GM23248 (cell line): ENCODE measurements at regions not wholly inside any gene's neighbourhood (a gene's known extent, or its start where the extent isn't known, plus 50 kb on each side); places are given as distances from the start of the nearest gene placed in this dataset.

Source experiments
- DNase-seq: peaks from one replicate; pipeline ENCODE4 v3.0.0-alpha.2; 2015
- H2AFZ ChIP-seq: fragments of 200-600 bp; sonication (generic); 2 replicates; pipeline ENCODE4 v1.6.1; 2016; ENCODE audit warnings: antibody characterized with exemption
- H3F3A ChIP-seq: fragments of 200-600 bp; sonication (generic); 2 replicates; pipeline ENCODE4 v1.6.1; 2016; ENCODE audit warnings: mild to moderate bottlenecking, antibody characterized with exemption, mixed run types; ENCODE audit not compliant: insufficient read depth
- H3K27ac ChIP-seq: fragments of 200-600 bp; sonication (generic); 2 replicates; pipeline ENCODE4 v1.5.1; 2016; ENCODE audit warnings: mild to moderate bottlenecking
- H3K27me3 ChIP-seq: fragments of 200-600 bp; sonication (generic); replicated peaks from 2 replicates; pipeline ENCODE4 v1.6.1; 2016; ENCODE audit warnings: mild to moderate bottlenecking; ENCODE audit not compliant: insufficient read depth
- H3K36me3 ChIP-seq: fragments of 200-600 bp; sonication (generic); 2 replicates; pipeline ENCODE4 v1.6.1; 2016; ENCODE audit warnings: low read depth, mild to moderate bottlenecking
- H3K4me1 ChIP-seq: fragments of 200-600 bp; sonication (generic); 2 replicates; pipeline ENCODE4 v1.6.1; 2016; ENCODE audit warnings: mild to moderate bottlenecking; ENCODE audit not compliant: insufficient read depth
- H3K4me2 ChIP-seq: fragments of 200-600 bp; sonication (generic); one replicate; pipeline ENCODE4 v1.6.1; 2016; ENCODE audit warnings: mild to moderate bottlenecking; ENCODE audit not compliant: unreplicated experiment
- H3K4me3 ChIP-seq: fragments of 200-600 bp; sonication (generic); 2 replicates; pipeline ENCODE4 v1.5.1; 2016; ENCODE audit warnings: mild to moderate bottlenecking
- H3K79me2 ChIP-seq: fragments of 200-600 bp; sonication (generic); 2 replicates; pipeline ENCODE4 v1.6.1; 2016; ENCODE audit warnings: mild to moderate bottlenecking; ENCODE audit not compliant: insufficient read depth
- H3K9ac ChIP-seq: fragments of 200-600 bp; sonication (generic); 2 replicates; pipeline ENCODE4 v1.6.1; 2016; ENCODE audit warnings: mild to moderate bottlenecking
- H3K9me2 ChIP-seq: fragments of 200-600 bp; sonication (generic); 2 replicates; pipeline ENCODE4 v1.6.1; 2016; ENCODE audit warnings: mixed run types, mild to moderate bottlenecking, moderate library complexity; ENCODE audit not compliant: insufficient read depth
- H3K9me3 ChIP-seq: fragments of 200-600 bp; sonication (generic); one replicate; pipeline ENCODE4 v1.6.1; 2017; ENCODE audit warnings: low read depth
- H4K20me1 ChIP-seq: fragments of 200-600 bp; sonication (generic); 2 replicates; pipeline ENCODE4 v1.6.0; 2016; ENCODE audit not compliant: insufficient read depth
- EZH2 ChIP-seq: fragments of 200-600 bp; sonication (generic); IDR thresholded peaks from 2 replicates; pipeline ENCODE4 v1.6.1; 2018; ENCODE audit warnings: antibody characterized with exemption, mild to moderate bottlenecking; ENCODE audit not compliant: insufficient read depth, poor library complexity, severe bottlenecking
- EZH2phosphoT487 ChIP-seq: fragments of 200-600 bp; sonication (generic); IDR thresholded peaks from 2 replicates; pipeline ENCODE4 v1.6.1; 2018; ENCODE audit warnings: antibody characterized with exemption, moderate library complexity, mild to moderate bottlenecking, low read depth; ENCODE audit not compliant: insufficient read depth
- WGBS, 2 experiments: methylation state at CpG; one replicate each; pipeline ENCODE4 v1.1.6; 2015 to 2017; ENCODE audit warnings: low lambda C conversion rate in 2 of 2, low coverage in 1 of 2; ENCODE audit errors: missing lambda C conversion rate in 2 of 2; 5-methylcytosine and 5-hydroxymethylcytosine counted together
- in situ Hi-C: fragments of 300-500 bp; cut with MboI; formaldehyde crosslinking; loops from 2 replicates; pipeline ENCODE4 v1.15.0; 2020

GRCh38 chr9:111192650-111193049 lies 137.4 kb downstream of the OR2K2 start:
- no peaks in the 10 kb centered on the region for H4K20me1 ChIP-seq

DNA sequence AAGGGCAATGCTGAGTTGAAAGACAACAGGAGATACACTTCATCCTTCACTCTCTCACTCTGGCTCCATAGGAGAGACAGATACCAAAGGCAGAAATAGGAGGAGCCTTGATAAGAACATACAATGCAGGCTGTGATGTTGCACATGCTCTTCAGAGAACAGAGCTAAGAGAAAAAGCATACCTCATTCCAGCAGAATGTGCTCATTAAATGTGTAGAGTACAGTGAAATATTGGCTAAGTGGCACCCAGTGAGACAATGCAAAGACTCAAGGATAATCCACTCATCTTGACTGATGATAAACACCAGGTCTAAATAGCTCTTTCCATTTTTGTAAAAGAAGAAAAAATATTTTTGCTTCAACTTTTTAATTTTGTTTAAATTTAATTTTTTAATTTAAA lies 139.7 kb downstream of the OR2K2 start:
- Histone ChIP-seq H3K9me2 (no peaks in the 10 kb centered on the region), H3K9ac (no peak overlapping the region), H4K20me1 (no peaks in the 10 kb centered on the region), H3F3A (no peaks in the 10 kb centered on the region), H3K36me3 (no peaks in the 10 kb centered on the region), H3K4me2 (no peak overlapping the region), H2AFZ (no peak overlapping the region), H3K4me1 (no peaks in the 10 kb centered on the region), H3K4me3 (no peak overlapping the region), H3K9me3 (no peaks in the 10 kb centered on the region), H3K79me2 (no peaks in the 10 kb centered on the region), H3K27ac (no peak overlapping the region), H3K27me3 (no peaks in the 10 kb centered on the region)
- in situ Hi-C loops = no loop called here
- TF ChIP-seq EZH2phosphoT487 (no peak), EZH2 (no peak)
- DNase-seq = no peak

More at GRCh38 chr9:111192650-111193049, 137.4 kb downstream of the OR2K2 start:
- Histone ChIP-seq H3K9me3 (no peaks in the 10 kb centered on the region), H3K27me3 (no peaks in the 10 kb centered on the region), H3K9me2 (no peaks in the 10 kb centered on the region), H3K79me2 (no peaks in the 10 kb centered on the region), H3K27ac (no peak overlapping the region), H3K36me3 (no peaks in the 10 kb centered on the region), H3K9ac (no peak overlapping the region), H3F3A (no peaks in the 10 kb centered on the region), H2AFZ (no peak overlapping the region), H3K4me1 (no peaks in the 10 kb centered on the region), H3K4me3 (no peak overlapping the region), H3K4me2 (no peak overlapping the region)
- no peak for DNase-seq
- WGBS, 2 experiments = 34 to 37% methylated on average over 2 of the region's 2 CpGs
- in situ Hi-C loops = no loop called here
- TF ChIP-seq EZH2phosphoT487 (no peak), EZH2 (no peak)

- H3K36me3 ChIP-seq = no peaks in the 10 kb centered on the region
- TF ChIP-seq EZH2phosphoT487 (no peak), EZH2 (no peak)
- H3K79me2 ChIP-seq = no peaks in the 10 kb centered on the region
- no peaks in the 10 kb centered on the region for H3F3A ChIP-seq
- no peak overlapping the region for H3K4me3 ChIP-seq
- H3K4me2 ChIP-seq = no peak overlapping the region
- WGBS, 2 experiments = 94 to 100% methylated on average over 1 of the region's 1 CpG
- H3K4me1 ChIP-seq = no peaks in the 10 kb centered on the region
- peak; percentile 18 for DNase-seq
- H4K20me1 ChIP-seq = no peaks in the 10 kb centered on the region
- H3K27me3 ChIP-seq = no peaks in the 10 kb centered on the region
- H3K9me2 ChIP-seq = no peaks in the 10 kb centered on the region
- no peak overlapping the region for H2AFZ ChIP-seq
- no peak overlapping the region for H3K27ac ChIP-seq
- H3K9ac ChIP-seq = no peak overlapping the region
- no peaks in the 10 kb centered on the region for H3K9me3 ChIP-seq
- in situ Hi-C loops = no loop called here
These were observed 142.6 kb downstream of the OR2K2 start for GRCh38 chr9:111187376-111187775.

- no peak for DNase-seq
- in situ Hi-C loops = no loop called here
- Histone ChIP-seq H3K9me2 (no peaks in the 10 kb centered on the region), H3K9ac (no peak overlapping the region), H3K27me3 (no peaks in the 10 kb centered on the region), H4K20me1 (no peaks in the 10 kb centered on the region), H3K27ac (no peak overlapping the region), H3K36me3 (no peaks in the 10 kb centered on the region), H3F3A (no peaks in the 10 kb centered on the region), H3K79me2 (no peaks in the 10 kb centered on the region), H3K4me2 (no peak overlapping the region), H3K9me3 (no peaks in the 10 kb centered on the region), H3K4me3 (no peak overlapping the region), H3K4me1 (no peaks in the 10 kb centered on the region), H2AFZ (no peak overlapping the region)
- WGBS, 2 experiments = 86 to 87% methylated on average over 1 of the region's 1 CpG
- TF ChIP-seq EZH2 (no peak), EZH2phosphoT487 (no peak)
These were observed 143.9 kb downstream of the OR2K2 start for GRCh38 chr9:111186021-111186530.

DNA sequence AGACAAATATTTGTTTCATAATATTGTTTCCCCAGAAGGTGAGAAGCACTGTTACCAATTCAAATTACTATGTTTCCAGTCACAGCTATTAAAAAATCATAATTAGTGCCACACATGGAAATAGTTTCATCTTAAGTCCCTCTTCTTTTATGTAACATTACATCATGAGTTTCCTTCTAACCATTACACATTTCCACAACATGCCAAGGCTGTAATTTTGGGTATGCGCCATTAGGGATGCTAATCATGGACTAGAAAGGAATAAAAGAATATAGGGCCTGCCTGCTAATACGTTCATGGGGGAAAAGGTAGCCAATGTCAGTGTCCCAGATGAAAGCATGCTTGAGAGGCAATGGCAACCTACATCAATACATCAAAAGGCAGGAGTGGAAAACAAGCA lies 142.5 kb upstream of the LPAR1 start:
- Histone ChIP-seq H3K27ac (no peak overlapping the region), H3K4me2 (no peak overlapping the region), H2AFZ (no peak overlapping the region), H3K9me2 (no peaks in the 10 kb centered on the region), H3K27me3 (no peaks in the 10 kb centered on the region), H3K4me1 (peaks cover 17% of the 10 kb centered on the region), H3F3A (peaks cover 8% of the 10 kb centered on the region; the same call in 1 of the 2 replicates), H3K9me3 (no peaks in the 10 kb centered on the region), H3K9ac (no peak overlapping the region), H3K36me3 (no peaks in the 10 kb centered on the region), H3K79me2 (no peaks in the 10 kb centered on the region), H3K4me3 (no peak overlapping the region), H4K20me1 (no peaks in the 10 kb centered on the region)
- in situ Hi-C loops = no loop called here
- TF ChIP-seq EZH2phosphoT487 (no peak), EZH2 (no peak)
- 41 to 45% methylated on average over 2 of the region's 2 CpGs for WGBS, 2 experiments
- peak; percentile 33 for DNase-seq
